ENCODE measurements at regions not wholly inside any gene's neighbourhood (a gene's known extent, or its start where the extent isn't known, plus 50 kb on each side); places are given as distances from the start of the nearest gene placed in this dataset.

DNA sequence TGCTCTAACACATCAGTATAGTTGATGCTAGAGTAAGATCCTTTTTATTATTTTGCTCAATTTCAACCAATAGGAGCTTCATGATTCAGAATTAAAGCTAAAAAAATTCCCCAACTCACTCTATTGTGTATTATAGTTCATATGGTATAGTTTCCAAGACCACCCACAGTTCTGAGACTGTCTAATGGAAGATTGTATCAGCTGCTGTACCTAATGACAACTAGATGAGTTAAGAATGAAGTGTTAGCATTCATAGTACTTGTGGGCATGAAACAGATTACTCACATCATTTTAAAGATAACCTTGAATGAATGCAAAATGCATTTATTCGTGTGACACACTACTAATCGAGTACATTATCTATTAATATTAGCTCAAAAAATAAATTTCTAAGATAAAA is 289.9 kb upstream of the ATP11B start:
- TF ChIP-seq EZH2 (IDR thresholded peaks at IDR 0.05; ENCODE audit: borderline replicate concordance, low read depth, low read length, poor library complexity, severe bottlenecking): no peak
- no peak for TF ChIP-seq CTCF (conservative IDR thresholded peaks at IDR 0.05; ENCODE audit: low read depth, low read length)
- POLR2A ChIA-PET (ENCODE audit: low non-redundant PET): no interaction called here
- no peaks in the 10 kb centered on the region for H3K36me3 ChIP-seq (ENCODE audit: insufficient read depth, low read length, poor library complexity, severe bottlenecking)
- H3K4me1 ChIP-seq (ENCODE audit: insufficient read depth, low read length, poor library complexity, severe bottlenecking): no peaks in the 10 kb centered on the region
- intact Hi-C loops (cut with micrococcal nuclease; ENCODE audit: unreplicated experiment): no loop called here
- no TSS peak for BruUV-seq (replicated peaks)
- H3K27me3 ChIP-seq (replicated peaks; ENCODE audit: insufficient read depth, low read depth, low read length, poor library complexity): no peaks in the 10 kb centered on the region
- H3K27ac ChIP-seq (ENCODE audit: low read depth, low read length, poor library complexity, severe bottlenecking): no peak overlapping the region
- CTCF ChIA-PET: no interaction called here
- no peak overlapping the region for H3K4me3 ChIP-seq (ENCODE audit: low read depth, low read length, poor library complexity, severe bottlenecking)
- DNase-seq (ENCODE audit: low spot score): no peak
- no peaks in the 10 kb centered on the region for H3K9me3 ChIP-seq (ENCODE audit: low read depth, low read length, poor library complexity, severe bottlenecking)

- Histone ChIP-seq H3K4me1 (ENCODE audit: insufficient read depth, low read length, poor library complexity, severe bottlenecking) (no peaks in the 10 kb centered on the region), H3K36me3 (ENCODE audit: insufficient read depth, low read length, poor library complexity, severe bottlenecking) (no peaks in the 10 kb centered on the region), H3K27me3 (replicated peaks; ENCODE audit: insufficient read depth, low read depth, low read length, poor library complexity) (no peaks in the 10 kb centered on the region), H3K4me3 (ENCODE audit: low read depth, low read length, poor library complexity, severe bottlenecking) (no peak overlapping the region), H3K9me3 (ENCODE audit: low read depth, low read length, poor library complexity, severe bottlenecking) (no peaks in the 10 kb centered on the region), H3K27ac (ENCODE audit: low read depth, low read length, poor library complexity, severe bottlenecking) (no peak overlapping the region)
- ChIA-PET POLR2A (ENCODE audit: low non-redundant PET) (no interaction called here), CTCF (no interaction called here)
- no peak for TF ChIP-seq CTCF (conservative IDR thresholded peaks at IDR 0.05; ENCODE audit: low read depth, low read length)
- TF ChIP-seq EZH2 (IDR thresholded peaks at IDR 0.05; ENCODE audit: borderline replicate concordance, low read depth, low read length, poor library complexity, severe bottlenecking): no peak
- DNase-seq (ENCODE audit: low spot score): no peak
- intact Hi-C loops (cut with micrococcal nuclease; ENCODE audit: unreplicated experiment): no loop called here
- BruUV-seq (replicated peaks): no TSS peak
Observed at GRCh38 chr3:182508919-182509711, 284.2 kb upstream of the ATP11B start.

- Histone ChIP-seq H3K36me3 (ENCODE audit: insufficient read depth, low read length, poor library complexity, severe bottlenecking) (no peaks in the 10 kb centered on the region), H3K4me1 (ENCODE audit: insufficient read depth, low read length, poor library complexity, severe bottlenecking) (no peaks in the 10 kb centered on the region), H3K4me3 (ENCODE audit: low read depth, low read length, poor library complexity, severe bottlenecking) (no peak overlapping the region), H3K27ac (ENCODE audit: low read depth, low read length, poor library complexity, severe bottlenecking) (no peak overlapping the region), H3K27me3 (replicated peaks; ENCODE audit: insufficient read depth, low read depth, low read length, poor library complexity) (no peaks in the 10 kb centered on the region), H3K9me3 (ENCODE audit: low read depth, low read length, poor library complexity, severe bottlenecking) (no peaks in the 10 kb centered on the region)
- BruUV-seq (replicated peaks): no TSS peak
- intact Hi-C loops (cut with micrococcal nuclease; ENCODE audit: unreplicated experiment): no loop called here
- ChIA-PET CTCF (no interaction called here), POLR2A (ENCODE audit: low non-redundant PET) (no interaction called here)
- no peak for DNase-seq (ENCODE audit: low spot score)
- TF ChIP-seq EZH2 (IDR thresholded peaks at IDR 0.05; ENCODE audit: borderline replicate concordance, low read depth, low read length, poor library complexity, severe bottlenecking) (no peak), CTCF (conservative IDR thresholded peaks at IDR 0.05; ENCODE audit: low read depth, low read length) (no peak)
Observed at GRCh38 chr3:182509844-182510460, 283.4 kb upstream of the ATP11B start.
